Stimulated activated CD4-positive, alpha-beta T cell treated with anti-CD3 and anti-CD28 coated beads, Interleukin-1b, Interleukin-23, amount 100 ng/mL, for 48 hours (primary cell): ENCODE measurements at regions not wholly inside any gene's neighbourhood (a gene's known extent, or its start where the extent isn't known, plus 50 kb on each side); places are given as distances from the start of the nearest gene placed in this dataset.

Source experiments
- DNase-seq: peaks from one replicate; pipeline ENCODE4 v3.0.0-alpha.2; 2020

DNA sequence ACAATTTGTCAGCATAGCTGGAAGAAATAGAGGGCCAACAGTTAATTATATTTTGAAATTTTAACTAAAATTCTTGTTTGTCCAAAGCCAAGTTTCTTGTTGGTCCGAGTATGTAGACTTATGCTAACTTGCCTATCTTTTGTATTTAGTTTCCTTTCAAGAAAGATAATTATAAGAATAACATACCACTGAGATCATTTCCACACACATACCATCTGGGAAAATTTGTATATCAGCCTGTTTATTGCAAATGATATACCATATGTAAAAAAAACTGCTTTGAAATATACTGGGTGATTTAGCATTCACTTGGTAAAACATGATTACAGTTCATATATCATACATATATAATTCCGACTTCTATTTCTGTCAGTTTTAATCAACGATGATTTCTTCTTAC lies 84.7 kb upstream of the ANKRD50 start:
- DNase-seq, result no peak

GRCh38 chr4:124790471-124790870 lies 77.9 kb upstream of the ANKRD50 start:
- no peak for DNase-seq

- no peak for DNase-seq
Measured at GRCh38 chr4:124786634-124787033, 74.1 kb upstream of the ANKRD50 start.

DNA sequence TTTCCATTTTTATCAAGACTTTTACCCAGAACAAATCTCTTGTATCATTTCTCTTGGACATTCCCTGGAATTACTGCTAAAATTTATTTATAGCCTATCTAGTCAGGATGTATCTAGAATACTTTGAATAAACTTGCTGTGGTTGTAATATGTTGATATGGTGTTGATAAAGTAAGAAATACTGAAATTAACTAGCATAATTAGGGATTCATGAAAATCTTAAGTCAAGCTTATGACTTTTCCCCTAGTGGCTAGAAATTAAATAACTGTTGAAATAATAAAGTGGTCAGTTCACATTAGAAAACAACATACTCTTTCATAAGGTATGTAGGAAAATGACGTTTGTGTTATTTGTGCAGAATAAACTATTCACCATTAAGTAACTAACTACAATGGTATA lies 73.1 kb upstream of the ANKRD50 start:
- no peak for DNase-seq

GRCh38 chr4:124783847-124784246 lies 71.3 kb upstream of the ANKRD50 start:
- no peak for DNase-seq

GRCh38 chr4:124777007-124777406 lies 64.5 kb upstream of the ANKRD50 start:
- DNase-seq, result no peak

- no peak for DNase-seq
Measured at GRCh38 chr4:124768596-124769365, 56.2 kb upstream of the ANKRD50 start.

- no peak for DNase-seq
Measured at GRCh38 chr4:124762956-124763355, 50.4 kb upstream of the ANKRD50 start.
